SIG-M5 treated with dmso at 0.1 percent for 504 hours (cell line): ENCODE measurements at regions not wholly inside any gene's neighbourhood (a gene's known extent, or its start where the extent isn't known, plus 50 kb on each side); places are given as distances from the start of the nearest gene placed in this dataset.
"Not testable (repeated sequence)": the region's sequence is repeated elsewhere in the genome, so short reads cannot be mapped to it uniquely, and the experiment has no call there.

ENCODE experiments used
- DNase-seq: peaks from one replicate; lab custom pipeline; 2025; ENCODE audit not compliant: unreplicated experiment; lab: John Stamatoyannopoulos, UW

DNA sequence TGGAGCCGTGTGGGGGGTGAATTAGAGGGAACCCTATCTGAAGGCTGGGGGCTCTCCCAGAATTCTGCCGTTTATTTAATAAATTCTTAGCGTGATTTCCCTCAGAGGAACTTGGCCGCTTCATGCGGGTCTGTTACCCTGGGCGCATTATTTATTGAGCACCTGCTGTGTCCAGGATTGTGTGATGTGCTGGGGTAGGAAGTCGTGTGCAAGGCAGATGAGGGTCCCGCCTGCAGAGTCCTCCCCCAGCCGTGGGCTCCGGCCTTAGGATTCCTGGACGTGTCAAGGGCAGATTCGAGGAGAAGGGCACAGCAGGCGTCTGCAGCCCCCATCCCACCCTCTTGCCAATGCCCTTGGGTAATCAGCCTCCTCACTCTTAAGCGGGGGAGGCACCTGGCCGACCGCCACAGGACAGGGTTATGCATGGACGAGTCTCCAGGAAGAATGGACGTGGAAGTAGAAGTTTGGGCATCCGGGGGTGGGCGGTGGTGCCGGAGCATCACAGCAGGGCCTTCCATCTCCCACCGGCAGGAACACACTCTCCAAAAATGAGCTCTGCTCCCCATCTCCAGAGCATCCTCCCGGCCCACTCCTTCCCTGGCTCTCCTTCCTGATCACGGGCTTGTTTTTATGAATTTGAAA is 233.3 kb upstream of the C1orf174 start:
- DNase-seq, result no peak

DNA sequence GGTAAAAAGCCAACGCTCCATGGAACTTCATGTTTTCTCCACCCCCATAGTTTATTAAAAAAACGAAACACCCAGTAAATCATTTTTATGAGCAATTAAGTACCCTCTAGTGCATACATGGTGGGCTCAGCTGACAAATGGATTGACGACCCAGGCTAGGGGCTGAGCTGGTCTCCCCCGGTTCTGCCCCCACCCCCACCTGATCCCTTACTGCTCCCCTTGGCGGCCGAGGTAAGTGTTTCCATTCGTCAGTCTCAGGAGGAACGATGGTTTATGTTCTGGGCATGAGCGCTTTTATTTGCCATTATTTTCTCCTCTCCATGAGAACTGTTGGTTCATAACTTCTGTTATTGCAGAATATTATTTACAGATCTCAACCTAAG is 233.9 kb upstream of the C1orf174 start:
- no peak for DNase-seq

DNA sequence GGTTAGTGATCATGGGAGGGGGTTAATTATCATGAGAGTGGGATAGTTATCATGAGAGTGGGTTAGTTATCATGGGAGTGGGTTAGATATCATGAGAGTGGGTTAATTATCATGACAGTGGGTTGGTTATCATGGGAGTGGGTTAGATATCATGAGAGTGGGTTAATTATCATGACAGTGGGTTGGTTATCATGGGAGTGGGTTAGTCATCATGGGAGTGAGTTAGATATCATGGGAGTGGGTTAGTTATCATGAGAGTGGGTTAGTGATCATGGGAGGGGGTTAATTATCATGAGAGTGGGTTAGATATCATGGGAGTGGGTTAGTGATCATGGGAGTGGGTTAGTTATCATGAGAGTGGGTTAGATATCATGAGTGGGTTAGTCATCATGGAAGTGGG is 235.8 kb upstream of the C1orf174 start:
- DNase-seq, result not testable (repeated sequence)

DNA sequence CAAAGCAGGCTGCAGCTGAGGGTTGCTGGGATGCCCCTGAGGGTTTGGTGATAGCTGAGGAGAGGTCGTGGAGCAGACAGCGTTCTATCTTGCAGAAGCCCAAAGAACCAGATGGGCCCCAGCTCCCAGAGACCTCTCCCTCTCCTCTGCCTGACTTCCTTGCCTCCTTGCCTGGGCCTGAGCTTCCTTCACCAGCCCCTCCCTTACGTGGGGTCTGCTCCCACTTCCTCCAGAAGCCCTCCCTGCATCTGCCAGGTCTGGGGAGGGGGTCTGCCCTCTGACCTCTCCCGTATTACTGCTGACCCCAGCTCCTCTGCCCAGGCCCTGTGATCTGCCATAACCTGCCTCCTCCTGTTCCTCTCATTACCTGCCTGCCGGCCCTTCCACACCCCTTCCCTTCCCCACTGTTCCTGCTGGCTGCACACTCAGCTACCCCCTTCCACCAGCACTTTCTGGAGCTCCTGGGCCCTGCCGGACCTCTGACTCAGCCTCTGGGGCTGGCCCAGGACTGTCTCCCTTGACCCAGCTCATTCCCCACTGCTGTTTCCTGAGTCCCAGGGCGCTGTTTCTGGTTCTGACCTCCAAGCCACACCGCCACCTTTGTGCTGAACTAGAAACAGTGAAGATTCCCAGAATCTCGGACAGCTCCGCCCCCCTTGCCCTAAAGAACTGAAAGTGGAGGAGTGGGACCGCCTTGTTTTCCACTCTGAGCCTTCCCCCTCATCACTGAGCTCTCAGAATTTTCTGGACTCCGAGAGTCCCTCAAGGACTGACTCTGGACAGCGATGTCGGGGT is 237.7 kb upstream of the C1orf174 start:
- no peak for DNase-seq

DNA sequence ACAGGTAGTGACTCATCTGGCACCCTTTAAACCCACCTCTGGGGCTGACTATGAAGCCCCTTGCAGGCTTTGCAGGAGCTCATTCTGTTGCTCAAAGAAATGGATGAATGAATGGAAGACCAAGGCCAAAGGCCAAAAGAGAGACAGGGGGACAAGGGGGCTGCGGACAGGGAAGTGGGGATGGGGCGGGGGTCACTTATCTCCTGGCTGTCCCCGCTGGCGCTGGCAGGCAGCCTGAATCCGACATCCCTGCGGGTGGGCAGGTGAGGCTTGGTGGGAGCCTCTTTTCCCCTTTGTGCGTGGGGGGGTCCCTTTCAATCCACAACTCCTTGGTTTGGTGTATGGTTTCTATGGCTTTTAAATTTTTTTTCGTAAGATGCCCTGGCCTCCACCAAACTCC is 239.6 kb upstream of the C1orf174 start:
- no peak for DNase-seq

DNA sequence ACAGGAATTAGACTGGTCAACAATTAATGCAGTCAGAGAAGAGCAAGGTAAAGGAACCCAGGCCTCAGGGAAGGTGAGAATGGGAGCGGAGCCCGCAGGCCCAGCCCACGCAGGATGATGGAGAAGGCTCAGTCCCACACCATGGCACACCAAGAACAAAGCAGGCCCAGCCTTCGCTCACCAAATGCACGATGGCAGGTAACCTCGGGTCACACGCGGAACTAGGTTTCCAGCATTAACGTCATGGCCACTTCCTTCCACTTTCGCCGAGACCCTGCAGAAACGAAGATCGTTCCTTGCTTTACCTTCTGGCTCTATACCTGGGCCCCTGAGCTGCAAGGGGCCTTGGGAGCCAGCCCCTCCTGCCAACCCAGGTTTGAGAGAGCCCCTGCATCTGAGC is 240.2 kb upstream of the C1orf174 start:
- no peak for DNase-seq

DNA sequence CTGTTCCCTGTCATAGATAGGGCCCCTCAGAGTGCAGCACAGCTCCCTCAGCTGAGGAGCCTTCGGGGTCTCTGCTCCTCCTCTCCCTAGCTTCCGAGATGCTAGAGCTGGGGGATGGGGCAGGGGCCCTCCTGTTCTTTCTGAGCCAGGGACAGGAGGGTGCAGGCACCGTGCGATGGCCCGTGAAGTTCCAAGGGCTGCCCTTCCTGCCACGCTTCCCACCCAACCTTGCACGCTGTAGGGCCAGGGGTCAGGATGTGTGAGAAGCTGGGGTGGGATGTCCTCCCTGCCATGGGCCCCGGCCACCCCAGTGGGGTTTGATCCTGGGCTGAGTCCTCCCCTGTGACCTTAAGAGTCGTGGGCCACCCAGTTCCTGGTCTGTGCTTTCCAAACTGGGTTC is 240.7 kb upstream of the C1orf174 start:
- no peak for DNase-seq

DNA sequence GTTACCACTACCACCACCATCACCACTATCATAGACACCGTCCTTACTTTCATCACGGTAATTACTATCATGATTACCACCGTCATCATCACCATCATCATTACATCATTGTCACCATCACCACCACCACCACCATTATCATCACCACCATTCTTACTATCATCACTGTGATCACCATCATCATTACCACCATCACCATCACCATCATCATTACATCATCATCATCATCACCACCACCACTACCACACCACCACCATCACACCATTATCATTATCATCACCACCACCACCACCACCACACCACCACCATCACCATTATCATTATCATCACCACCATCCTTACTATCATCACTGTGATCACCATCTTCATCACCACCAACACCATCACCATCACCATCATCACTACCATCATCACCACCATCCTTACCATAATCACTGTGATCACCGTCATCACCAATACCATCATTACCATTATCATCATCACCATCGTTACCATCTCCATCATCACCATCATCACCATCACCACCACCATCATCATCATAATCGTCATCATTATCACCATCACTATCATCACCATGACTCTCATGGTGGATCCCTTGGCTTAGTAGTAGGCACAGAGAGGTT is 244.4 kb upstream of the C1orf174 start:
- no peak for DNase-seq

DNA sequence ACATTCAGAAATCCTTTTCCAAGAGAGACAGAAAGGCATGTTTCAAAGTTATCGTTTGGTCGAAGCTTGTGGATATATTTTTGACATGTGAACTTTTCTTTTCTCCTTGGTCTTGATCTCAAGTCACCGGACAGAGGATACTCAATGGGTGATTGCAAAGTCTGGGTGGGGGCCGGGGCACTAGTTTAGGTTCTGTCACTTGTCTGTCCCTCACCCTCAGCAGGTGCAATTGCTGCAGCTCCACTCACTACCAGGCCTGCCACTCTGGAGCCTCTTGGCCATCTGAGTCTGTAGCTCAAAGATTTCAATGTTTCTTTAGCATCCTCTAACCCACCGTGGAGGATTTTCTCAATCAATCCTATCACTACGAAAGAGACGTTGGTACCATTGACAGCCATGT is 246.0 kb upstream of the C1orf174 start:
- no peak for DNase-seq

DNA sequence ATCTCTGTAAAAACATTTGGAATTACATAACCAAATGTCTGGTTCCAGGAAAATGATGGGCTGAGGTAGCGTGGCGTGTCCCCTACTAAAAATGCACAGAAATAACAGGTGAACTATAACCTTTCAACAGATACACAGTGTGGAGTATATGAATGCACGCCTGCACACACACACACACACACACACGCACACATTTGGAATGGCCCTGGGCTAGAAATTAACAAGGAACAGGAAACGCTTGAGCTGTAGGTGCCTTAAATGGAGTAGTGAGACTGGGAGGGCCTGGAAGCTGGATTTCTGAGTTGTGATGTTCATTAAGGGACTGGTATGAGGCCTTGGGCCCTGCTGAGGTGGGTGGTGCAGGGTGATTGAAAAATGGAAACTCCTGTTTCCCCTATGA is 246.5 kb upstream of the C1orf174 start:
- no peak for DNase-seq

DNA sequence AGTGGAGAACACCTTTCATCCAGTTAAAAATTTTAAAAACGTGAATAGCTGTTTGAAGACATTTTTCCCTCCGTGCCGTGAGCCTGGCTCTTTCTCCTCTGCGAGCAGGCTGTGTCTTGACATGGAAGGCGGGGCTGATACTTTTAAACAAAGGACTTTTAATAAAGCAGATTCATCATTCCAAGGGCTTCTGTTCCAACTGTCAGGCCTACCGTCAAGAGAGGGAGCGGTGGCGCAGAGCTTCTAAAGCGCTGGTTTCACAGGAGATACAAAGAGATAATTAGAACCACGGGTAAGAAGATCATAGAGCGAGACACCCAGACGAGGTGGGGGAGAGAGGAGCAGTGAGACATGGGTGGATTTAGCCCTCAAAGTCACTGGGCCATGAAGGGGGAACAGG is 247.4 kb upstream of the C1orf174 start:
- no peak for DNase-seq

DNA sequence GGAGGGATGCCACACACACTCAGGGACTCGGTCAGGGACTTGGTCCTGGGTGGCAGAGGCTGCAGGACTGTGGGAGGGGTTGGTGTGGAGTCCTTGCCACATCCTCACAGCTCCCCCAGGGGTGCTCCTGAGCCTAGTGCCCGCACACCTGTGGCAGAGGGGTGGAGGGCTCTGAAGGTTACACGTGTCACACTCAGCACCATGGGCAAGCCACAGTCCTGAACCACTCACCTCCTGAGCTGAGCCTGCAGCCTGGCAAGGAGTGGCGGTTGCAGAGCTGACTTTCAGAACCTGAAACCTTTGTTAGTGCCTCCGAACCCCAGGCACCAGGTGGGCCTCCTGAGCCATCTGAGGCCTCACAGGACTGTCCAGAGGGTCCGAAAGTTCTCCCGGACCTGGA is 249.2 kb upstream of the C1orf174 start:
- DNase-seq, result no peak

DNA sequence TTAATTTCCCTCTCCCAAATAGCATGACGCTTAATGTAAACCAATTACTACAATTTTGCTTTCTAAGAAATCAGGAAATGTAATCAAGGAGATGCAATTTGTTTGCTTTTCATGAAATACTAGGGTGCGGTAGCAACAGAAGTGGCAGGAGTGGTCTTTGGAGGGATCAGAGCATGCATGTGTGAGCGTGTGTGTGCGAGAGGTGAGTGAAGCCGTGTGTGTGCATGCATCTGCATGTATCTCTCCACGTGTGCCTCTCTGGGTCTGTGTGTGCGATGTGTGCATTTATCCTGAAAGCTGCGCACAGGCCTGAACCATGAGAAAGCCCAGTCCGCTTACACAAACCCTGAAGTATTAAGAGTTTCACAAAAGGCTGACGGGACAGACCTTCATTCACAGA is 249.8 kb upstream of the C1orf174 start:
- DNase-seq, result no peak

DNA sequence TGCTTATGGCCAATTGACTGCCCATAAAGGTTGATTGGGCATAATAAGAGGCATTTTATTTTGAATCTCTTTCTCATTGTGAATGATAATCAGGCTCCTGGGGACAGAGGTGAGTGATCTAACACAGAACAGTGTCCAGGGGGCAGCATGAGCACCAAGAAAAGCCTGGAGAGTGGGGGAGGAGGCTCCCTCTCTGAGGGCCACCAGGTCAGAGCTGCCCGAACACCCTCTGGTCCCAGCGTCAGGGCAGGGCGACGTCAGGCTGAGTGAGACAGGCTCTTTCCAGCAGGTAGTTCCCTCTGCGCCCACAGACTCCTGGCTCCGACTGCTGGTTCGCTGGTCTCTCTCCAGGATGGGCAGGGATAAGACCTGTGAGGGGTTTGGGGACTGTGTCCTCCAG is 250.2 kb upstream of the C1orf174 start:
- no peak for DNase-seq

DNA sequence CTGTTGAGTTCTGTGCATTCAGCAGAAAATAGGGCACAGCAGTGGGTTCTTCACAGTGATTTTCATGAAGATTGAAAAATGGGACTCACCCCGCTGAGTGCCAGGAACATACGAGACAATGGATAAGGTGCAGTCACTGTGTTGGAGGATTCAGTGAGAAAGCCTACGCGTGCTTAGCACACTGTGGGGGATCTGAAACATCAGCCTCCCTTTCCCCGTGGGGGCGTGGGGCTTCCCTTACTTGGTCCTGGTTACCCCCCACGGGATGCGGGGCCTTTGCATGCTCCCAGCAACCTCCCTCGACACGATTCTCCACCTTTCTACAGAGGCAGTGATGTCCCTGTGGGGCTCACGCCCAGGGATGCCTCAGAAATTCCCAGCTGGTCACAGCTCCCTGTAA is 252.2 kb upstream of the C1orf174 start:
- no peak for DNase-seq

DNA sequence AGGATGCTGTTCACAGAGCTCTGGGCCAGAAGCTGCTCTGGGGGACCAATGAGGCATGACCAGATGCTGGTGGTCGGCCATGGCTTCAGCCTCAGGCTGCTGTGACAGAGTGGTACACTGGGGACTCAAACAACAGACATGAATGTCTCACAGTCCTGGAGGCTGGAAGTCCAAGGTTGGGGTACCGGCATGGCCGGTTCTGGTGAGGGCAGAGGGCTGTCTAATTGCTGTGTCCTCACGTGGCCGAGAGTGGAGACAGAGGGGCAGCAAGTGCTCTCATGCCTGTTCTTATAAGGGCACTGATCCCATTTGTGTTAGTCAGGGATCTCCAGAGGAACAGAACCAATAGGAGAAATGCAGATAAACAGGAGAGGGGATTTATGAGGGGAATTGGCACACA is 253.5 kb upstream of the C1orf174 start:
- no peak for DNase-seq

DNA sequence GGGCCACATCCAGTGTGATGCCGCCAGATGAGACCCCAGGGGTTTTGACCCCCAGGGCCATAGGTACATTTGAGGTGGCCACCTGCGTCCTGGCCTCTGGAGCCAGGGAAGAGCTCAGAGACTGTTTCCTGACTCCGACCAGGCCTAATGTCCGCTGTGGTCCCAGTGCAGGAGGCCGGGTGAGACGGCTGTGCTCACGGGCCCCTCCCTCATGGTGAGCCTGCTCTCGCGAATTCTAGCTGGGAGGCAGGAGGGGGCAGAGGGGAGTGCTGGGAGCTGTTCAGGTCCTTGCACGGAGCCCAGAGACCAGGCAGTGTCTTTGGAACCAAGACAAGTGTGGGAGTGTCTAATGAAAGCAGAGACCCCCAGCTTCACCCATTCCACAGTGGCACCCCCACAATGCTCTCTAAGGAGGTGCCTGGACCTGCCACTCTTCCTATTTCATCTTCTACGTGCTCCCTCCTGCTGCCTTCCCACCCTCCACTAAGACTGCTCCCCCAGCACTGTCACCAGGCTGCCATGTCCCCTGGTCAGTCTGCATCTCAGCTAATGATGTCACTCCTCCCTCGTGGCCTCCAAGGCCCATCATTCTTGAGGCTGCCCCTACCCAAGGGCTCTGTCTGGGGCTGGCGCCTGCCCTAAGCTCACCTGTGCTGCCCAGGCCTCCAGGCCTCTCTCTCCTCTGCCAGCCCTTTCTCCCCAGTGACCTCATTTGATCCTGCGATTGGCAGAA is 256.3 kb upstream of the C1orf174 start:
- DNase-seq, result no peak

DNA sequence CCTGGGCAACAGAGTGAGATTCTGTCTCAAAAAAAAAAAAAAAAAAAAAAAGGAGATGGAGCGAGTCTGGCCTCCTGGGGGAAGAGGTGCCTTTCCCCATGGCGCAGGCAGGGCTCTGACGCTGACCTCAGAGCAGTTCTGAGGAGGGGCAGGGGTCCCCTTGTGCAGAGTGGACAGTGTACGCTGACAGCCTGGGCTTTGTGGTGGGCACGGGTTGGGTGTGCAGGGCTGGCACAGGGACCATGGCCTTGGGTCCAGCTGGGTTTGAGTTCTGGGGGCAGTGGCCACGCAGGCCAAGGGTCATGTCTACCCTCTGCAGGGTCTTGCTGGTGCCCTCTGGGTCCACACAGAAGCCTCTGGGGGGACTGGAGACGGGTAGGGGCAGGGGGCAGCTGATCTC is 260.1 kb upstream of the C1orf174 start:
- DNase-seq, result no peak

DNA sequence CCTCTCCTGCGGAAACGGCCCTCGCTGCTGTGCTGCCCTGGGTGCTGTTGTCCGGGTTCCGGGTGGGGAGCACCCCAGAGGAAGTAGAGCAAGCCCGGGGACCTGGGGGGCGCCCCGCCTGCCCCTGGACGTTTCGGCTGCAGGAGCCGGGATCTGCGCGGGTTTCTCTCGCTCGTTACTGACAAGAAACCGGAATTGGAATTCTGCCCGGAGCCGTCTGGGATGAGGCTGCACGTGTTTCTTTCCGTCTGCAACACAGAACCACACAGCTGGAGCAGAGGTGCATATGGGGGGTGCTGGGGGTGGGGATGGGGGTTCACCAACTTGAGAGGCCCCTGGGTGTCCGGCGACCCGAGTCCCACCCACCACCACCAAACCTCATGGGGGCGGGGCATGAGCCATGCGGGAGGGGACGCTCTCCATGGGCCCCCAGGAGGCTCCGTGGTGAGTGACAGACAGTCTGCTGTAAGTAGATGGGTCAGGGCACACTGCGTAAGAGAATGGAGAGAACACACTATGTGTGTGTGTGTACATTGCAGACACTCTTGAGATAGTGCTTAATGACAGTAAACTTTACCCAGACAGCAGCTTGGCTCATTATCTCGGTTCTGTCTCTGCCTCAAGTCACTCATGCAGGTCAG is 261.4 kb upstream of the C1orf174 start:
- DNase-seq, result no peak

DNA sequence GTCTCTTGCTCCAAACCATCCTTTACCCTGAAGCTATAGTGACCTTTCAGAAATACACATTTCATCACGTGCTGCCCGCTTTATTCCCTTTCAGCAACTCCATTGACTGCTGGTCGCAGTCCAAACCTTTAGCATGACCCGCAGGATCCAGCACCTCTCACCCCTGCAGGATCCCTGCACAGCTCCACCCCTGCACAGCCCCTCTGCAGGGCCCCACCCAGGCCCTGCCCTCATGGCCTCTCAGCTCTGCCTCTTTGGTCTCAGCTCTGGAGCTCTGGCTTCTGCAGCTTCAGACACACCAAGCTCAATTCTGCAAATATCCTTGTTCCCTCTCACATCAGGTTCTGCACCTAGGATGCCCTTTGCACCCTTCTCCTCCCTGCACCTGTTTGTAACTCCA is 264.9 kb upstream of the C1orf174 start:
- no peak for DNase-seq

DNA sequence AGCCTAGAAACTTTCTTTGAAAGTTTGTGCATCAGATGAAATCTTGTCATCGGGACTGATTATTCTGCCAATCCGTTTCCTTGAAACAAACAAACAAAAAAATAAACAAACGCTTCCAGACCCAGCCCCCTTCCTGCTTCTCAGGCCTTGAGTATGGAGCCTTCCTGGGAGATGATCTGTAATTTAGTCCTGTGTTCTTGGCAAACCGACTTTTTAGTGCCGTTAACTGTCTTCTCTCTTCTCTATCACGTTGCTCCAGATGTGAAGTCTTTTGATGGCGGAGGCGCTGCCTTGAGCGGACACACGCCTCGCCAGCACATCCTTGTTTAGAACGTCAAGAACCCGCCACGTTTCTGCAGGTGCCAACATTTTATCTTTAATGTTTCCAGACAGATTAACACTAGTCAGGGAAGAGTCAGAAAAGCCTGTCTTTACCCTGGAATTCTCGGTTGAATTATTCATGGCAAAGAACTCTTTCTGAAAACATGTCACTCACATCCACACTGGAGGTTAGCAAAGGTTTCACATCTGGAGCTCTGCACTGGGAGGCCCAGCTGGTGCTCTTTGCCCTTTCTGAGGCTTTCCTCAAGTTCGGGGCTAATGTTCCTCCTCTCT is 265.7 kb upstream of the C1orf174 start:
- DNase-seq, result no peak
